Effector memory CD4-positive, alpha-beta T cell (primary cell): ENCODE measurements at regions not wholly inside any gene's neighbourhood (a gene's known extent, or its start where the extent isn't known, plus 50 kb on each side); places are given as distances from the start of the nearest gene placed in this dataset.

Source experiments
- DNase-seq, 3 donors: peaks; one replicate each; pipeline ENCODE4 v3.0.0-alpha.2; 2020
- H3K27ac ChIP-seq: 2 replicates; pipeline ENCODE4 v1.7.0; 2013; ENCODE audit warnings: mild to moderate bottlenecking, low read length, moderate library complexity; ENCODE audit not compliant: insufficient read depth, poor library complexity, severe bottlenecking
- H3K27me3 ChIP-seq: replicated peaks from 2 replicates; pipeline ENCODE4 v1.7.0; 2013; ENCODE audit warnings: mild to moderate bottlenecking, low read length; ENCODE audit not compliant: insufficient read depth, control insufficient read depth, poor library complexity, severe bottlenecking
- H3K36me3 ChIP-seq: 2 replicates; pipeline ENCODE4 v1.7.0; 2013; ENCODE audit warnings: mild to moderate bottlenecking, low read length, moderate library complexity; ENCODE audit not compliant: control insufficient read depth, insufficient read depth
- H3K4me1 ChIP-seq: 2 replicates; pipeline ENCODE4 v1.7.0; 2013; ENCODE audit warnings: low read length, mild to moderate bottlenecking; ENCODE audit not compliant: control insufficient read depth, insufficient read depth, poor library complexity, severe bottlenecking
- H3K4me3 ChIP-seq: 2 replicates; pipeline ENCODE4 v1.7.0; 2013; ENCODE audit warnings: low read length, low read depth, mild to moderate bottlenecking; ENCODE audit not compliant: insufficient read depth, poor library complexity, severe bottlenecking
- H3K9me3 ChIP-seq: 2 replicates; pipeline ENCODE4 v1.7.0; 2013; ENCODE audit warnings: mild to moderate bottlenecking, low read length, moderate library complexity; ENCODE audit not compliant: control insufficient read depth

DNA sequence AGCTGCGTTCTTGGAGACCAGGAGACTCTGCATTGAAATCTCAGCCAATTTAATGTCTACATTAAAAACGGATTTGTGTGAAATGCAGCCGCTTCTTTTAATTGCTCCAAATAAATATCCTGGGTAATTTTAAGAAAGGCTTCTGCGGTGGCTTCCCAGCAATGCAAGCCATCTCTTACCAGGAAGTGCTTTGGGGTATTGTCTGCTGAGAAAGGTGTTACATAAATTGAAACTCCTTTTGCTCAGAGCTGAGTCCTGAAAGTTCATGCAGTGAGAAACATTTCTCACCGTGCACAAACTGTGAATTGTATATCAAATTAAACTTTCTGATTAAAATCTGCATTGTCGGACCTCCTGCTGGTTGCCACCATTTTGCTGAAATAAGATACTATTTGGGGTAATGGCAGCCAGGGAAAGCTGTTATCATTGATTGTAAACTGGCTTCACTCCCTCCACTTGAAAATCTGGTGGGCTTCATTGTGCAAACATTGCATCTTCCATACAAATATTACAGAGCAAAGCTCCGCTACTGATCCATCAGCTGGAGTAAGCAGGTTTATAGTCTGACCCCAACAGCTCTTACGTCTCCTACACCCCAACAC, 59.5 kb downstream of the ZIC5 start:
- no peak overlapping the region for H3K4me3 ChIP-seq
- peaks cover 13% of the 10 kb centered on the region for H3K4me1 ChIP-seq
- no peak for DNase-seq
- H3K27ac ChIP-seq, result no peak overlapping the region
- H3K9me3 ChIP-seq, result no peaks in the 10 kb centered on the region
- no peaks in the 10 kb centered on the region for H3K27me3 ChIP-seq
- H3K36me3 ChIP-seq, result no peaks in the 10 kb centered on the region

DNA sequence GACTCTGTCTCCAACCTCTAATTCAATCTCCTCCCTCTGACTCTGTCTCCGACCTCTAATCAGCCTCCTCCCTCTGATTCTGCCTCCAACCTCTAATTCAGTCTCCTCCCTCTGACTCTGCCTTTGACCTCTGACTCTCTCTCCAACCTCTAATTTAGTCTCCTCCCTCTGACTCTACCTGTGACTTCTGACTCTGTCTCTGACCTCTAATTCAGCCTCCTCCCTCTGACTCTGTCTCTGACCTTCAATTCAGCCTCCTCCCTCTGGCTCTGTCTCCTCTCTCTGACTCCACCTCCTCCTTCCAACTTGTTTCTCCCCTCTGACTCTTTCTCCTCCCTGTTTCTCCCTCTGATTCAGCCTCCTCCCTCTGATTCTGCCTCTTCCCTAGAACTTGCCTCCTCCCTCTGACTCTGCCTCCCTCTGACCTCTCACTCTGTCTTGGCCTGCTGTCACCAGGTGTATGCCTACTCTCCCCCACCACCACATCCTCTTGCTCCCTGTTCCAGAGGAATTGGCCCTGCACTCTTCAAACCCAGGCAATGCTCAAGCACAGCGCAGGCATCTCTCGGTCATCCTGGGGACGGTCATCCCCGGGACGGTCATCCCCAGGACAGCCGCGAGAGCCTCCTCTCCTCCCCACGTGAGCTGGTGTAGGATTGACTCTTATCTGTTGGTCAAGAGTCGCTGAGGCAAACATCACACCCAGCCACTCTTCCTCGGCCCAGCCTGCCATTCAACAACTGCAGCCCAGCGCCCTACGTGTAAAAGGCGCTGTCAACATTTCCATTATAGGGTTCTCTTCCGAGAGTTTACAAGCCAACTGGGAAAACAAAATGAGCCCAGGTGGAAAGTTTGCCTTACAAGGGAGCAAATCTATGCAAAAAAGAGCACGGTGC, 60.2 kb downstream of the ZIC5 start:
- peaks cover 13% of the 10 kb centered on the region for H3K4me1 ChIP-seq
- H3K27ac ChIP-seq, result no peak overlapping the region
- H3K9me3 ChIP-seq, result no peaks in the 10 kb centered on the region
- H3K27me3 ChIP-seq, result no peaks in the 10 kb centered on the region
- no peaks in the 10 kb centered on the region for H3K36me3 ChIP-seq
- H3K4me3 ChIP-seq, result no peak overlapping the region
- no peak for DNase-seq

DNA sequence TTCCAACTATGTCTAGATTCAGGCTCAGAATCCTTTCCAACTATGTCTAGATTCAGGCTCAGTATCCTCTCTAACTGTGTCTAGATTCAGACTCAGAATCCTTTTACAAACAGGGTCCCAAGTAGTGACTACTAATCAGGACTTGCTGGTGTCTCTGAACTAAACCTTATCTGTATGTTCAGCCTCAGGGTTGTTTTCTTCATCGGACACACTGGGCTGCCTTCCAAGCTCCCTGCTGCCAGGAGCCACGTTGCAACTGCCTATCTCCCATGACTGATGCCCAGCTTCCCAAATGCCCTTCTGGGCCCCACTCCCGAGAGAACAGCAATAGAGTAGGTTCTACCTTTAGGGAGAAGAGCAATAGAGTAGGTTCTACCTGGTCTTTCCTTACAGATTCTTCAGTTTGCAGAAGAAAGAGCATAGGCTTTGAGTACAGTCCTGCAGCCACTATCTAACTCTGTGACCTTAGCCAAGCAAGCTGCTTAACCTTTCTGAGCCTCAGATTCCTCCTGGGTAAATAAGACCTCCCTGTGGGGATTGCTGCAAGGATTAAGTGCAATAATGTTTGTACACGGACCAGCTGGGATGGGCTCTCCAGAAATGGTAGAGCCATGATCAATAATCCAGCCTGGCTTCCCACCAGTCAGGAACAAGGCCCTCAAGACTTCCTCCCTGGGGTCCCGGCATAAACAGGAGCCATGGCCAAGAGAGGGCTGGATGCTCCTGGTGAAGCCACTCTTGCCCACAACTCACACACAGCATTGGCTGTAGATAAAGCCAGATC, 61.5 kb downstream of the ZIC5 start:
- H3K4me1 ChIP-seq, result peaks cover 13% of the 10 kb centered on the region
- H3K27me3 ChIP-seq, result no peaks in the 10 kb centered on the region
- DNase-seq, result no peak
- no peak overlapping the region for H3K27ac ChIP-seq
- no peaks in the 10 kb centered on the region for H3K9me3 ChIP-seq
- no peaks in the 10 kb centered on the region for H3K36me3 ChIP-seq
- no peak overlapping the region for H3K4me3 ChIP-seq

DNA sequence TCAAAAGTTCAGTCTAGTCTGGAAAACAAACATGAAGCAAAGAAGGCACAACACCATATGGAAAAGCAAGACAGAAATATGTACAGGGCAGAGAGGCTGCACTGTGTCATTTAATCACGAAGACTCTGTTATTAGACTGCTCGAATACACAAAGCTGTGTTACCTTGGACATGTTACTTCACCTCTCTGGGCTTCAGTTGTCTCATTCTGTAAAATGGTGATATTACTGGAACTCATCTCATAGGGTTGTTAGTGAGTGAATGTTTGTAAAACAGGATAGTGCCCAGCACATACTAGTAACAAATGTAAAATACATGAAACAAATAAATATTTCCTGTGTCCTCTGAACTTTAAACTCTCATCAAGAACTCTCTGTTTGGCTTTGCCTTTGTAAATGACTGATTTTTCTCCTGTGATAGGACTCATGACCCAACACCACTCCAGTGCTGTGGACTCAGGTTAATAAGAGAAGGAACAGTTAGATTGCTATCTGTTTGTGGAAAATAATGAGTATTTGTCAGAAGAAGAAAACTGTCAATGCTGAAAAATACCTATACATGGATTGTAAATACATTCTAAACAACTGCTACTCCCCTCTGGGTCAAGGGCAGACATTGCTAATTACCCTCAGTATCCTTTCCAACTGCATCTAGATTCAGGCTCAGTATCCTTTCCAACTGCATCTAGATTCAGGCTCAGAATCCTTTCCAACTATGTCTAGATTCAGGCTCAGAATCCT, 62.3 kb downstream of the ZIC5 start:
- no peaks in the 10 kb centered on the region for H3K36me3 ChIP-seq
- no peaks in the 10 kb centered on the region for H3K9me3 ChIP-seq
- no peaks in the 10 kb centered on the region for H3K27me3 ChIP-seq
- no peak overlapping the region for H3K27ac ChIP-seq
- H3K4me3 ChIP-seq, result no peak overlapping the region
- peaks cover 13% of the 10 kb centered on the region for H3K4me1 ChIP-seq
- DNase-seq, result no peak

DNA sequence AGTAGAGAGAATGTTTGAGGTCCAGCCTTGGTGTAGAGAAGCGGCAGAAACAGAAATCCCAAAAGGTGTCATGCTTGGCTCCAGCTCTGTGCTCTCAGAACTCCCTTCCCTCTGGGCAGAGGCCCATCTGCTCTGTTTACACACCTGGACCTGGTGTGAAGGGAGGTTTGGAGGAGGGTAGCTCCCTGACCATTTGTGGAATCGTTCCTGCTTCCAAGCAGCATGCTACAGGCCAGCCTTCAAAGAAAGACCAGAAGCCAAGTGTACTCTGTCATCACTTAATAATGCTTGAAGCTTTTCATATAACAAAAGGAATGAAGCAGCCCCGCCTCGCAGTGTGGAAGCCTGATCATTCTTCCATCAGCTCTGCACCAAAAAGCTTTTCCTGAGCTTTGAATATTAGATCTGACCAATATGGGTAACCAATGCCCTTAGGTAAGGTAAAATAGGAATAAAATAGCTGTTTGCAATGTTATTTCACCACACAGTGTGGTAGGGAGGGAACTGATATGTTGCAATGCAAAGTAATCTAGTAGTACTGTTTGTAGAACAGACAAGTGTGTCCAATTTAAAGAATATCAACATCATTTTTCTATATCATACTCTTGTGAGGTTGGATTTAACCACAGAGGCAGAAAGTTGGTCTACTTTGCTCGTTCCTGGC, 63.3 kb downstream of the ZIC5 start:
- Histone ChIP-seq H3K27me3 (no peaks in the 10 kb centered on the region), H3K9me3 (no peaks in the 10 kb centered on the region), H3K36me3 (no peaks in the 10 kb centered on the region), H3K4me1 (peaks cover 13% of the 10 kb centered on the region), H3K27ac (no peak overlapping the region), H3K4me3 (no peak overlapping the region)
- DNase-seq, result no peak

DNA sequence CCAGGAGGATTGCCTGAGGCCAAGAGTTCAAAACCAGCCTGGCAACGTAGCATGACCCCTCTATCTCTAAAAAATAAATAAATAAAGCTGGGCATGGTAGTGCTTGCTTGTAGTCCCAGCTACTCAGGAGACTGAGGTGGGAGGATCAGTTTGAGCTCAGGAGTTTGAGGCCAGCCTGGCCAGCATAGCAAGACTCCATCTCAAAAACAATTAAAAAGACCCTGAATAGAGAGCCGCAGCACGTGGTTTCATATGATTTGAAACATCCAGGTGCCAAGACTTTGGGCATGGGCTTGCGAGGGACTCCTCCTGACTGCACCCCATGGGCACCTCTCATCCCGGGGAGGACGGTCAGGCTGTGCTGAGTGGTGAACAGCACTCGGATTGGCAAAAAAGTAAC, 63.9 kb downstream of the ZIC5 start:
- DNase-seq, result no peak
- H3K27ac ChIP-seq, result no peak overlapping the region
- H3K4me3 ChIP-seq, result no peak overlapping the region
- H3K9me3 ChIP-seq, result no peaks in the 10 kb centered on the region
- H3K27me3 ChIP-seq, result no peaks in the 10 kb centered on the region
- no peaks in the 10 kb centered on the region for H3K36me3 ChIP-seq
- H3K4me1 ChIP-seq, result peaks cover 13% of the 10 kb centered on the region

DNA sequence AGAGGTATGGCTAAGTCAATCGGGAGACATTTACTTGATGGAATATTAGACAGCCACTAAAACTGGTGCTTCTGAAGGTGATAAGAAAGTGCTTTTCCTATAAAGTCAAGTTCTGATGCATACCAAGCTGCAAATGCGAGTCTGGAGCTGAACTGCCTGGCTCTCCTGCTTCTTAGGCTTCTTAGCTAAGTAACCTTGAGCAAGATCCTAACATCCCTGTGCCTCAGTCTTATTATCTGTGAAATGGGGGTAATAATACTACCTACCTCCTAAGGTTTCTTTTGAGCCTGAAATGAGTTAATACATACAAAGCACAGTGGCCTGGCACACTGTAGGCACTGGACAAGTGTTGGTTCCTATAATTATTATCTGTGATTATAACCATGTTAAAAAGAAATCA, 64.5 kb downstream of the ZIC5 start:
- Histone ChIP-seq H3K4me3 (no peak overlapping the region), H3K9me3 (no peaks in the 10 kb centered on the region), H3K27me3 (no peaks in the 10 kb centered on the region), H3K36me3 (no peaks in the 10 kb centered on the region), H3K27ac (no peak overlapping the region), H3K4me1 (peaks cover 7% of the 10 kb centered on the region)
- no peak for DNase-seq

DNA sequence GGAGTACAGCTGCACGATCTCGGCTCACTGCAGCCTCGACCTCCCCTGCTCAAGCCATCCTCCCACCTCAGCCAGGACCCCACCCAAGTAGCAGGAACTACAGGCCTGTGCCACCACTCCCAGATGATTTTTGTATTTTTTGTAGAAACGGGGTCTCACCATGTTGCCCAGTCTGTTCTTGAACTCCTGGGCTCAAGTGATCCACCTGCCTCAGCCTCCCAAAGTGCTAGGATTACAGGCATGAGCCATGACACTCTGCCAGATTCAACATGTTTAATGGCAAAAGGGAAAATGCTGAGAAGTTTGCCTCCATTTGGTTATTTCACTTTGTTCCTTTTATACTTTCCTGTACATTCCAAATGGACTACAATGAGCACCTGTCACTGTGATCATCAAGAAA, 65.8 kb downstream of the ZIC5 start:
- DNase-seq, result no peak
- no peaks in the 10 kb centered on the region for H3K4me1 ChIP-seq
- no peaks in the 10 kb centered on the region for H3K36me3 ChIP-seq
- H3K9me3 ChIP-seq, result no peaks in the 10 kb centered on the region
- no peaks in the 10 kb centered on the region for H3K27me3 ChIP-seq
- H3K27ac ChIP-seq, result no peak overlapping the region
- H3K4me3 ChIP-seq, result no peak overlapping the region

DNA sequence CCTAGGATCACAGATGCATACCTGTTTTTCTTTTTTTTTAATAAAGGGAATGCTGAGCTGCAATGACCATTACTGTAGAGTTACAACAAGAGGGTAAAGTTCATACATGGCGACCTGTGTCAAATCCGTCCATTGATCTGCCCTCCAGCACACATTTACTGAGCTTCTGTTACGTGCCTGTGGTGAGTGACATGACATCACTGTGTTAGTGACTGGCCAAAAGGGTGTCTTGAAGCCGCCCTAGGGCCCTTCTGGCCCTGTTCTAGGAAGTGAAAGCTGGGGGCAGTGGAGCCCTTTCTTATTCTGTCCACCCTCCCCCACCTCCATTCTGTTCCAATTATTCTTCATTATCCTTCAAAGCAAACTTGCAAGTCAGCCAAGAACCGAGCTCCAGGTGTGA, 66.3 kb downstream of the ZIC5 start:
- no peak overlapping the region for H3K4me3 ChIP-seq
- no peaks in the 10 kb centered on the region for H3K27me3 ChIP-seq
- DNase-seq, result no peak
- H3K36me3 ChIP-seq, result no peaks in the 10 kb centered on the region
- H3K4me1 ChIP-seq, result no peaks in the 10 kb centered on the region
- no peaks in the 10 kb centered on the region for H3K9me3 ChIP-seq
- no peak overlapping the region for H3K27ac ChIP-seq
